ENCODE measurements at regions not wholly inside any gene's neighbourhood (a gene's known extent, or its start where the extent isn't known, plus 50 kb on each side); places are given as distances from the start of the nearest gene placed in this dataset.

GRCh38 chr9:90420768-90421513, 221.7 kb downstream of the DIRAS2 start:
- TF ChIP-seq CTCF (conservative IDR thresholded peaks at IDR 0.05; ENCODE audit: low read depth, low read length), result no peak
- no peak for TF ChIP-seq EZH2 (IDR thresholded peaks at IDR 0.05; ENCODE audit: borderline replicate concordance, low read depth, low read length, poor library complexity, severe bottlenecking)
